Natural killer cell (primary cell): ENCODE measurements at regions not wholly inside any gene's neighbourhood (a gene's known extent, or its start where the extent isn't known, plus 50 kb on each side); places are given as distances from the start of the nearest gene placed in this dataset.

ENCODE experiments used
- ATAC-seq, 3 donors: fragments of 150-1000 bp in 2 of 3; fragments of 200-7000 bp in 1 of 3; cut with Tn5 transposase; 1 replicate in 1 of 3; 2 replicates in 2 of 3; pipeline ENCODE4 v1.10.0; 2021; ENCODE audit warnings: mild to moderate bottlenecking in 2 of 3, moderate library complexity in 2 of 3
- DNase-seq, 2 donors: peaks; one replicate each; pipeline versions ENCODE4 v3.0.0 to v3.0.0-alpha.2; 2013 to 2021; ENCODE audit warnings: mixed read lengths in 1 of 2
- H3K27ac ChIP-seq: one replicate; pipeline ENCODE4 v1.5.1; 2013; ENCODE audit warnings: mild to moderate bottlenecking, low read length
- H3K27me3 ChIP-seq: one replicate; pipeline ENCODE4 v1.6.1; 2013; ENCODE audit warnings: low read length; ENCODE audit not compliant: control insufficient read depth, insufficient read depth
- H3K36me3 ChIP-seq: one replicate; pipeline ENCODE4 v1.6.1; 2013; ENCODE audit warnings: low read length; ENCODE audit not compliant: control insufficient read depth, insufficient read depth
- H3K4me1 ChIP-seq: one replicate; pipeline ENCODE4 v1.6.1; 2013; ENCODE audit warnings: low read length; ENCODE audit not compliant: control insufficient read depth, insufficient read depth
- H3K4me3 ChIP-seq: one replicate; pipeline ENCODE4 v1.5.1; 2013; ENCODE audit warnings: low read length
- H3K9me3 ChIP-seq: one replicate; pipeline ENCODE4 v1.6.1; 2013; ENCODE audit warnings: low read length; ENCODE audit not compliant: control insufficient read depth, insufficient read depth
- H3K27ac Mint-ChIP-seq, 2 donors: one replicate each; pipeline ENCODE4 v1.8.0; 2022; ENCODE audit warnings: mild to moderate bottlenecking in 2 of 2, mixed read lengths in 2 of 2, moderate library complexity in 1 of 2
- H3K27me3 Mint-ChIP-seq, 2 donors: one replicate each; pipeline ENCODE4 v1.8.0; 2022; ENCODE audit warnings: low read depth in 2 of 2, mixed read lengths in 2 of 2
- H3K36me3 Mint-ChIP-seq: one replicate; pipeline ENCODE4 v1.8.0; 2022; ENCODE audit warnings: mixed read lengths
- H3K4me1 Mint-ChIP-seq, 2 donors: one replicate each; pipeline ENCODE4 v1.8.0; 2022; ENCODE audit warnings: mixed read lengths in 2 of 2
- H3K4me3 Mint-ChIP-seq: one replicate; pipeline ENCODE4 v1.8.0; 2022; ENCODE audit warnings: mild to moderate bottlenecking, moderate library complexity, mixed read lengths
- H3K9me3 Mint-ChIP-seq, 2 donors: one replicate each; pipeline ENCODE4 v1.8.0; 2022; ENCODE audit warnings: mixed read lengths in 2 of 2
- WGBS: methylation state at CpG from one replicate; pipeline ENCODE4 v1.1.7; 2013; ENCODE audit warnings: missing lambda C conversion rate; ENCODE audit not compliant: insufficient coverage; 5-methylcytosine and 5-hydroxymethylcytosine counted together
- intact Hi-C: fragments of 100-400 bp; cut with micrococcal nuclease; formaldehyde crosslinking; loops from one replicate; pipeline ENCODE4 v1.14.2; 2022
- TF ChIP-seq, protein P1 (sequence below): fragments of 200-600 bp; IDR thresholded peaks from one replicate; pipeline ENCODE4 v1.8.0; 2022; ENCODE audit warnings: antibody characterized with exemption

DNA sequence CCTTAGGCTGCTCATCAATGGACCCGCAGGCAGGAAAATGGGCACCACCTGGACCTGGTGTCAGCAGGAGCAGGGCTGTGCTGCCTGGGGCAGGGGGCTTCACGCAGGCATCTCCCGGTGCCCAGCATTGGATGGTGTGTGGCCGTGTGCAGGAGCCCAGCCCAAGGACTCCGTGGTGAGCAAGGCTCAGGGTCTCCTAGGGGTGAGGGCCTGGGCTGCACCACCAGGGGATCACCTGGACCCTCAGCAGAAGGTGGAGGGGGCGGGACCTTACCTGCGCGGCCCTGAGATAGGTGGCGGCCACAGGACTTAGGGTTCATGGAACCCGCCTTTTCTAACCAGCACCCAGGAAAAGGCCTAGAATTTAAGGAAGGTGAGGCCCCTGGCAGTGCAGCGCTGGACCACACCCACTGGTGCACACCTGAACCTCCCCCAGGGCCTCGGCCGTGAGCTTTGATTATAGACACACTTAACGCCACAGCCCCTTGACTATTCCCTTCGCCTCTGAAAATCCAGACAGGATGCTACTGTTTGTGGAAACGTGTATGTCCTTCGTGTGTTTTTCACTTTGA lies 89.0 kb downstream of the TMEM18 start:
- Histone ChIP-seq H3K27me3 (peaks cover 8% of the 10 kb centered on the region), H3K27ac (no peak overlapping the region), H3K4me3 (no peak overlapping the region), H3K36me3 (no peaks in the 10 kb centered on the region), H3K9me3 (no peaks in the 10 kb centered on the region), H3K4me1 (peaks cover 17% of the 10 kb centered on the region)
- Mint-ChIP-seq H3K9me3 (no peaks in the 10 kb centered on the region), H3K27me3 (peaks cover 31 to 35% of the 10 kb centered on the region in 2 donors), H3K4me1 (peaks cover 11% of the 10 kb centered on the region in 2 donors), H3K36me3 (no peaks in the 10 kb centered on the region), H3K27ac (no peak overlapping the region), H3K4me3 (no peak overlapping the region)
- DNase-seq, result no peak
- ATAC-seq, result no peak
- TF ChIP-seq, protein P1, sequence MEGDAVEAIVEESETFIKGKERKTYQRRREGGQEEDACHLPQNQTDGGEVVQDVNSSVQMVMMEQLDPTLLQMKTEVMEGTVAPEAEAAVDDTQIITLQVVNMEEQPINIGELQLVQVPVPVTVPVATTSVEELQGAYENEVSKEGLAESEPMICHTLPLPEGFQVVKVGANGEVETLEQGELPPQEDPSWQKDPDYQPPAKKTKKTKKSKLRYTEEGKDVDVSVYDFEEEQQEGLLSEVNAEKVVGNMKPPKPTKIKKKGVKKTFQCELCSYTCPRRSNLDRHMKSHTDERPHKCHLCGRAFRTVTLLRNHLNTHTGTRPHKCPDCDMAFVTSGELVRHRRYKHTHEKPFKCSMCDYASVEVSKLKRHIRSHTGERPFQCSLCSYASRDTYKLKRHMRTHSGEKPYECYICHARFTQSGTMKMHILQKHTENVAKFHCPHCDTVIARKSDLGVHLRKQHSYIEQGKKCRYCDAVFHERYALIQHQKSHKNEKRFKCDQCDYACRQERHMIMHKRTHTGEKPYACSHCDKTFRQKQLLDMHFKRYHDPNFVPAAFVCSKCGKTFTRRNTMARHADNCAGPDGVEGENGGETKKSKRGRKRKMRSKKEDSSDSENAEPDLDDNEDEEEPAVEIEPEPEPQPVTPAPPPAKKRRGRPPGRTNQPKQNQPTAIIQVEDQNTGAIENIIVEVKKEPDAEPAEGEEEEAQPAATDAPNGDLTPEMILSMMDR, result no peak
- intact Hi-C loops, result no loop called here
- 93% methylated on average over 17 of the region's 17 CpGs for WGBS

DNA sequence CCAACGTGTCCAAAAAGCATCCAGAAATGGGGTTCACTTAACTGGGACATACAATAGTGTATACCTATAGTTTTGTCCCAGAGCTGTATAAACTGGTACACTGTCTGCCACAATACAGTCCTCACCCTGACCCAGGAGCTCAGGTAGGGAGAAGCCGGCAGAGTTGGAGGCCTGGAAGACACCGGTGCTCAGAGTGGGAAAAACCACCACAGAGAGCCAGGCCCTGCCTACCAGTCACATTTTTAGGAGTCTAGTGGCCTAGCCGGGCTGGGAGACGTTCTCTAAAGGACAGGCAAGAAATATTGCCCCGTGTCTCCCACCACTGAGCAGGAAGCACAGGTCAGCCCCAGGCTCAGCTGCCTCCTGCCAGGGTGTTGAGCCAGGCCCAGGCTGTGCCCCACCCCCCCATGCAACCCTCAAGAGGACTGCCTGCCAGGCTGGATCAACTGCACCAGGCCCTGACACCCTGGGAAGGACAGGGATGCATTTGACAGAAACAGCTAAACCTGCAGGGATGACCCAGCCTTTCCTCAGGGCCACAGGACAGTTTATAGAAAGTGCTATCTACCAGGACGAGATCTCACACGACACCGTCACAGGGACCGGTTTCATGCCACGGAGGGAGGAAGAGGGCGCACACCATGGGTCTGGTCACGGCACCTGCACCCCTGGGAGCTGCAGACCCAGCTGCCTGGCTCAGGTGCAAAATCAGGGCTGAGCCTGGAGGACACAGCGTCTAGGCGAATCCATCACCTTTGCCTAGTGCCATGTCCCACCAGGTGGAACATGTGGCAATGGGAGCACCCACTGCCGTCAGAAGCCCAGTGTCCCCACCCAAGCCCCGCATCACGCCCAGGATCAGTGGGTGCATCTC lies 89.9 kb downstream of the TMEM18 start:
- H3K27ac ChIP-seq, result no peak overlapping the region
- DNase-seq, result no peak
- 91% methylated on average over 18 of the region's 18 CpGs for WGBS
- H3K27me3 Mint-ChIP-seq, result peaks cover 34 to 36% of the 10 kb centered on the region in 2 donors
- H3K4me3 ChIP-seq, result no peak overlapping the region
- peaks cover 8% of the 10 kb centered on the region for H3K27me3 ChIP-seq
- intact Hi-C loops, result no loop called here
- H3K4me1 ChIP-seq, result peaks cover 17% of the 10 kb centered on the region
- peaks cover 11% of the 10 kb centered on the region in 2 donors for H3K4me1 Mint-ChIP-seq
- H3K9me3 Mint-ChIP-seq, result no peaks in the 10 kb centered on the region
- H3K36me3 ChIP-seq, result no peaks in the 10 kb centered on the region
- H3K4me3 Mint-ChIP-seq, result no peak overlapping the region
- H3K27ac Mint-ChIP-seq, result no peak overlapping the region
- no peaks in the 10 kb centered on the region for H3K9me3 ChIP-seq
- TF ChIP-seq, protein P1, result no peak
- no peak for ATAC-seq
- no peaks in the 10 kb centered on the region for H3K36me3 Mint-ChIP-seq

DNA sequence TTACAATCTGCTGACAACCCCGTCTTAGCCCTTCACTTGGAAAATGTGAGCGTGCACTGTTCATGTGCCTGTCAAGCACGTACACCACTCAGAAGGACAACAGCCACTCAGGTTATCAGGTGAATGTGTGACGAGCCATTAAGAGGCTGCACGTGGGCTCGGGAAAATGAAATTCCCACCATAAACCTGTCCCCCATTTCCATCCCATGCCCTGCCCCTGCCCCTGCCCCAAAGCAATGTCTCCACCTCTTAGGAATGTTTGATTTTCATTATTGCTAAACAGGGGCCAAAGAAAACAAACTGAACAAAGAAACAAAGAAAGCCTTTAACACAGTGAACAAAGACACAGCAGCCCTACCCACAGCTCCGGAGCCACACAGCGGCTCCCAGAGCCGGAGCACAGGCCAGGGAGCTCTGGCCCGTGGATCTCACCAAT lies 90.5 kb downstream of the TMEM18 start:
- ATAC-seq, result no peak
- Mint-ChIP-seq H3K4me3 (no peak overlapping the region), H3K27ac (no peak overlapping the region), H3K9me3 (no peaks in the 10 kb centered on the region), H3K27me3 (peaks cover 37 to 40% of the 10 kb centered on the region in 2 donors), H3K36me3 (no peaks in the 10 kb centered on the region), H3K4me1 (peaks cover 11% of the 10 kb centered on the region in 2 donors)
- intact Hi-C loops, result no loop called here
- Histone ChIP-seq H3K4me1 (peaks cover 17% of the 10 kb centered on the region), H3K4me3 (no peak overlapping the region), H3K9me3 (no peaks in the 10 kb centered on the region), H3K27me3 (peaks cover 8% of the 10 kb centered on the region), H3K36me3 (no peaks in the 10 kb centered on the region), H3K27ac (no peak overlapping the region)
- WGBS, result 88% methylated on average over 10 of the region's 10 CpGs
- TF ChIP-seq, protein P1, result no peak
- DNase-seq, result no peak
